Left renal cortex interstitium (tissue), 4 donors: ENCODE measurements at regions not wholly inside any gene's neighbourhood (a gene's known extent, or its start where the extent isn't known, plus 50 kb on each side); places are given as distances from the start of the nearest gene placed in this dataset.
"Not testable (repeated sequence)": the region's sequence is repeated elsewhere in the genome, so short reads cannot be mapped to it uniquely, and the experiment has no call there.

ENCODE experiments used
- DNase-seq, 4 donors: peaks; one replicate each; pipeline ENCODE4 v3.0.0-alpha.2; 2013; ENCODE audit warnings: low read depth in 4 of 4, low spot score in 2 of 4, missing footprints in 1 of 4

- not testable (repeated sequence) for DNase-seq
Observed at GRCh38 chr9:41019858-41020562, 108.5 kb downstream of the FOXD4L6 start.

GRCh38 chr9:41018948-41019347 lies 109.5 kb downstream of the FOXD4L6 start:
- DNase-seq: not testable (repeated sequence)

GRCh38 chr9:41016699-41017098 lies 111.8 kb downstream of the FOXD4L6 start:
- not testable (repeated sequence) for DNase-seq

- DNase-seq: not testable (repeated sequence)
Observed at GRCh38 chr9:40999952-41000700, 128.4 kb downstream of the FOXD4L6 start.

- DNase-seq: not testable (repeated sequence)
Observed at GRCh38 chr9:40995490-40995889, 133.0 kb downstream of the FOXD4L6 start.

GRCh38 chr9:40993842-40994241 lies 134.6 kb downstream of the FOXD4L6 start:
- DNase-seq: not testable (repeated sequence)

GRCh38 chr9:40993375-40993774 lies 135.1 kb downstream of the FOXD4L6 start:
- DNase-seq: not testable (repeated sequence)

GRCh38 chr9:40992472-40992821 lies 136.0 kb downstream of the FOXD4L6 start:
- DNase-seq: peak in 1 of 4 donors; percentile 47

- DNase-seq: peak; percentile 93 to 99 (median 98)
Observed at GRCh38 chr9:40991741-40992471, 136.6 kb downstream of the FOXD4L6 start.

- peak in 1 of 4 donors; percentile 27 for DNase-seq
Observed at GRCh38 chr9:40991100-40991740, 137.3 kb downstream of the FOXD4L6 start.

GRCh38 chr9:40986332-40986731 lies 142.1 kb downstream of the FOXD4L6 start:
- DNase-seq: not testable (repeated sequence)

GRCh38 chr9:40975351-40975750 lies 153.1 kb downstream of the FOXD4L6 start:
- not testable (repeated sequence) for DNase-seq

GRCh38 chr9:40974912-40975311 lies 153.6 kb downstream of the FOXD4L6 start:
- not testable (repeated sequence) for DNase-seq

GRCh38 chr9:40971773-40972172 lies 156.7 kb downstream of the FOXD4L6 start:
- not testable (repeated sequence) for DNase-seq

GRCh38 chr9:40970340-40970739 lies 158.1 kb downstream of the FOXD4L6 start:
- DNase-seq: not testable (repeated sequence)

- not testable (repeated sequence) for DNase-seq
Observed at GRCh38 chr9:40962461-40962860, 166.0 kb downstream of the FOXD4L6 start.

- DNase-seq: not testable (repeated sequence)
Observed at GRCh38 chr9:40951876-40952494, 176.5 kb downstream of the FOXD4L6 start.

- DNase-seq: not testable (repeated sequence)
Observed at GRCh38 chr9:40946228-40946627, 182.3 kb downstream of the FOXD4L6 start.

- DNase-seq: not testable (repeated sequence)
Observed at GRCh38 chr9:40942730-40943129, 185.8 kb downstream of the FOXD4L6 start.

- not testable (repeated sequence) for DNase-seq
Observed at GRCh38 chr9:40939888-40940209, 188.6 kb downstream of the FOXD4L6 start.
